ENCODE measurements at regions not wholly inside any gene's neighbourhood (a gene's known extent, or its start where the extent isn't known, plus 50 kb on each side); places are given as distances from the start of the nearest gene placed in this dataset.
"Not testable (repeated sequence)": the region's sequence is repeated elsewhere in the genome, so short reads cannot be mapped to it uniquely, and the experiment has no call there.

DNA sequence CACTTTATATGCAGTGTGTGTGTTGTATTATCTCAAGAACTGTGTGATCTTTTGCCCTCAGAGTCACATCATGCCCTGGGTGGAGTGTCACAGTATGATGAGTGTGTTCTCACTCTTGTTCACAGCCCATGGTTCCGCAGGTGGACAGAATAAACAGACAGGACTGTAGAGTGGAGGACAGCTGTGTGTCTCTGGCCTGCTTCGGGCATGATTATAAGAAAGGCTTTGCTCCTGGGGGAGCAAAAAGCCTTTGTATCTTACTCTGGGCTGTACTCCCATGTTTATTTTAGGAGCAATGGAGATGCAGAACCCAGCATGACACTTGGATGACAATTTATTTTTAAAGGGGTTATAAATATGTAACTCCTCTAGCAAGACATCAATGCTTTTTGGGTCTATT, 371.7 kb upstream of the MEX3C start:
- no peaks in the 10 kb centered on the region for H3K36me3 Mint-ChIP-seq (ENCODE audit: low read depth)
- TF ChIP-seq, protein P1, sequence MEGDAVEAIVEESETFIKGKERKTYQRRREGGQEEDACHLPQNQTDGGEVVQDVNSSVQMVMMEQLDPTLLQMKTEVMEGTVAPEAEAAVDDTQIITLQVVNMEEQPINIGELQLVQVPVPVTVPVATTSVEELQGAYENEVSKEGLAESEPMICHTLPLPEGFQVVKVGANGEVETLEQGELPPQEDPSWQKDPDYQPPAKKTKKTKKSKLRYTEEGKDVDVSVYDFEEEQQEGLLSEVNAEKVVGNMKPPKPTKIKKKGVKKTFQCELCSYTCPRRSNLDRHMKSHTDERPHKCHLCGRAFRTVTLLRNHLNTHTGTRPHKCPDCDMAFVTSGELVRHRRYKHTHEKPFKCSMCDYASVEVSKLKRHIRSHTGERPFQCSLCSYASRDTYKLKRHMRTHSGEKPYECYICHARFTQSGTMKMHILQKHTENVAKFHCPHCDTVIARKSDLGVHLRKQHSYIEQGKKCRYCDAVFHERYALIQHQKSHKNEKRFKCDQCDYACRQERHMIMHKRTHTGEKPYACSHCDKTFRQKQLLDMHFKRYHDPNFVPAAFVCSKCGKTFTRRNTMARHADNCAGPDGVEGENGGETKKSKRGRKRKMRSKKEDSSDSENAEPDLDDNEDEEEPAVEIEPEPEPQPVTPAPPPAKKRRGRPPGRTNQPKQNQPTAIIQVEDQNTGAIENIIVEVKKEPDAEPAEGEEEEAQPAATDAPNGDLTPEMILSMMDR (IDR thresholded peaks at IDR 0.05): no peak
- DNase-seq (ENCODE audit: low spot score): no peak
- H3K27ac Mint-ChIP-seq (ENCODE audit: unreplicated experiment): no peak overlapping the region
- peaks cover 2% of the 10 kb centered on the region for H3K27me3 Mint-ChIP-seq (ENCODE audit: low read depth)
- no peaks in the 10 kb centered on the region for H3K9me3 Mint-ChIP-seq (ENCODE audit: low read depth)
- H3K4me3 Mint-ChIP-seq (ENCODE audit: unreplicated experiment): no peak overlapping the region
- H3K4me1 Mint-ChIP-seq (ENCODE audit: low read depth): no peaks in the 10 kb centered on the region

DNA sequence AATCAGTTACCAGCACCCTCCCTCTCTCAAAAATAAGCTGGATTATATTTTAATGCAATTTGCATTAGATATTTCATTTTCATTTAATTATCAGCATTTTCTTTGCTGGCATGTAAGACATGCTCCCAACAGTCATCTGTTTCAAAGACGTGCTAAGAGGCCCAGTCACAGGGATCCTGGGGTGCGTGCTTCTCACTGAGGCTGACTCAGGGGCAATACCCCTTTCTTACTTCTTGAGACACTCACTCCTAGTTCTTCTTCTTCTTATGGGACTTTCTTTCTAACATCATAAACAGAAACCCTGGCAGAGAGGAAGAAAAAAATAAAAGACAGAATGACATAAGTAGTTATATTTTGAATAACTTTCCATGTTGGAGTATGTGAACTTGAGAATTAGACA, 372.1 kb upstream of the MEX3C start:
- Mint-ChIP-seq H3K4me3 (ENCODE audit: unreplicated experiment) (no peak overlapping the region), H3K36me3 (ENCODE audit: low read depth) (no peaks in the 10 kb centered on the region), H3K4me1 (ENCODE audit: low read depth) (no peaks in the 10 kb centered on the region), H3K27me3 (ENCODE audit: low read depth) (peaks cover 2% of the 10 kb centered on the region), H3K9me3 (ENCODE audit: low read depth) (no peaks in the 10 kb centered on the region), H3K27ac (ENCODE audit: unreplicated experiment) (no peak overlapping the region)
- DNase-seq (ENCODE audit: low spot score): no peak
- TF ChIP-seq, protein P1 (IDR thresholded peaks at IDR 0.05): no peak

DNA sequence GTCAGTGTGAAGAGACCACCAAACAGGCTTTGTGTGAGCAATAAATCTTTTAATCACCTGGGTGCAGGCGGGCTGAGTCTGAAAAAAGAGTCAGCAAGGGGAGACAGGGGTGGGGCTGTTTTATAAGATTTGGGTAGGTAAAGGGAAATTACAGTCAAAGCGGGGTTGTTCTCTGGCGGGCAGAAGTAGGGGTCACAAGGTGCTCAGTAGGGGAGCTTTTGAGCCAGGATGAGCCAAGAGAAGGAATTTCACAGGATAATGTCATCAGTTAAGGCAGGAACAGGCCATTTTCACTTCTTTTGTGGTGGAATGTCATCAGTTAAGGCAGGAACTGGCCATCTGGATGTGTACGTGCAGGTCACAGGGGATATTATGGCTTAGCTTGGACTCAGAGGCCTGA, 372.6 kb upstream of the MEX3C start:
- H3K4me1 Mint-ChIP-seq (ENCODE audit: low read depth); H3K36me3 Mint-ChIP-seq (ENCODE audit: low read depth); H3K27me3 Mint-ChIP-seq (ENCODE audit: low read depth); H3K4me3 Mint-ChIP-seq (ENCODE audit: unreplicated experiment); H3K9me3 Mint-ChIP-seq (ENCODE audit: low read depth); DNase-seq (ENCODE audit: low spot score); H3K27ac Mint-ChIP-seq (ENCODE audit: unreplicated experiment): not testable (repeated sequence)

DNA sequence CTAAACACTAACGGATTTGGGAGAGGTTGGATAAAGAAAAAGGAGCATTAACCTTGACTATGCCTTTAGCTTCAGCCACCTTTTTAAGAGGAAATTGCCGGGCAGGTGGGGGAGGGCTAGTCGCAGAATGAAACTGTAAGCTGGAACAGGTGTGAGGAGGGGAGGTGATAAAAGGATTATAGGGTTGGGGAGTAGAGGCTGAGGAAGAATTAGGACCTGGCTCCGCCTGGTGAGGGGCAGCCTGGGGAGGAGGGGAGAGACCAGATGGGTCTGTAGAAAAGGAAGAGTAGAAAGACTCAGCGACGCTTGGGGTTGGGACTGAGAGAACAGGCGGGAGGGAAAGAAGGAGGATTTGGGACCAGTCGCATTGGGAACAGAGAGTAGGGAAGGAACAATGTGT, 376.4 kb upstream of the MEX3C start:
- DNase-seq (ENCODE audit: low spot score); H3K27ac Mint-ChIP-seq (ENCODE audit: unreplicated experiment); H3K4me1 Mint-ChIP-seq (ENCODE audit: low read depth); H3K9me3 Mint-ChIP-seq (ENCODE audit: low read depth); H3K4me3 Mint-ChIP-seq (ENCODE audit: unreplicated experiment); H3K27me3 Mint-ChIP-seq (ENCODE audit: low read depth); H3K36me3 Mint-ChIP-seq (ENCODE audit: low read depth): not testable (repeated sequence)

DNA sequence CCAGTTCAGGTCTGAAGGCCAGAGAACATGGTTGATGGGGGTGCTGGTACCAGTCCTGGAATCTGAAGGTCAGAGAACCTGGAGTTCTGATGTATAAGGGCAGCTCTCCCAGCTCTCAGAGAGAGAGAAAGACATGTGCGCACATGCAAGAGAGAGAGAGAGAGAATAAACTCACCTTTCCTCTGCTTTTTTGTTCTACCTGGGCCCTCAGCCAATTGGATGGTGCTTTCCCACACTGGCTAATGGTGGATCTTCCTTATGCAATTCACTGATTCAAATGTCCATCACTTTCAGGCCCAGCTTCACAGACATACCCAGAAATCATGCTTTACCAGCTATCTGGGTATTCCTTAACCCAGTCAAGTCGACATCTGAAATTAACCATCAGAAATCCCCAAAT, 377.7 kb upstream of the MEX3C start:
- no peaks in the 10 kb centered on the region for H3K4me1 Mint-ChIP-seq (ENCODE audit: low read depth)
- H3K36me3 Mint-ChIP-seq (ENCODE audit: low read depth): no peaks in the 10 kb centered on the region
- DNase-seq (ENCODE audit: low spot score): no peak
- TF ChIP-seq, protein P1 (IDR thresholded peaks at IDR 0.05): no peak
- peaks cover 2% of the 10 kb centered on the region for H3K9me3 Mint-ChIP-seq (ENCODE audit: low read depth)
- no peak overlapping the region for H3K27ac Mint-ChIP-seq (ENCODE audit: unreplicated experiment)
- H3K4me3 Mint-ChIP-seq (ENCODE audit: unreplicated experiment): no peak overlapping the region
- peaks cover 3% of the 10 kb centered on the region for H3K27me3 Mint-ChIP-seq (ENCODE audit: low read depth)

DNA sequence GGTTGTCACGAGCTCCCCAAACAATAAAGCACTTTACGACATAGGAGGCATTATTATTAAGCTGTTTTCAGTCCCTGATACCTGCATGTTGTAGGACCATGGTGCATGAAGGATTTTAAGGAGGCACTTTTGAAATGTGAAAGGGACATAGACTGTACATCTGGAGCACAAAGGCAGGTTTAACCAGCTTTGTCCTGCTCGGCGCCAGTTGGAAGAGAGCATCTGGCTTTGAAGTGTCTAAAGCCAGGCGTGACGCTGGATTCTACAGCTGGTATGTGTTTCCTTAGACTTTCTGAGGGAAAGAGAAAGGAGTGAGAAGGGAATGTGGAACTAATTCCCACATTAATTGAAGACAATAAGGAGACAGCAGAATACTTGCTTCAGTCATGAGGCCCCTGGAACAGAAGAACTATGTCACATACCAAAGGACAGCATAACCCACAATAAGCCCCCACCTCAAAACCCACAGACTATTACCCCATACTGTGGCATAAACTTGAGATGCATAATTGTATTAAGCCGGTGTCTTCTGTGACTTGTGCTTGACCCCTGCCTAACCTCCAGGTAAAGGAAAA, 381.0 kb upstream of the MEX3C start:
- no peaks in the 10 kb centered on the region for H3K36me3 Mint-ChIP-seq (ENCODE audit: low read depth)

More for the DNA sequence above, 381.0 kb upstream of the MEX3C start:
- H3K4me3 Mint-ChIP-seq (ENCODE audit: unreplicated experiment): no peak overlapping the region
- TF ChIP-seq, protein P1 (IDR thresholded peaks at IDR 0.05): no peak
- H3K9me3 Mint-ChIP-seq (ENCODE audit: low read depth): peaks cover 2% of the 10 kb centered on the region
- H3K4me1 Mint-ChIP-seq (ENCODE audit: low read depth): no peaks in the 10 kb centered on the region
- H3K27me3 Mint-ChIP-seq (ENCODE audit: low read depth): peaks cover 5% of the 10 kb centered on the region
- no peak for DNase-seq (ENCODE audit: low spot score)
- no peak overlapping the region for H3K27ac Mint-ChIP-seq (ENCODE audit: unreplicated experiment)
